ENCODE measurements at regions not wholly inside any gene's neighbourhood (a gene's known extent, or its start where the extent isn't known, plus 50 kb on each side); places are given as distances from the start of the nearest gene placed in this dataset.

GRCh38 chr5:160174780-160175437 lies 54.4 kb upstream of the FABP6 start:
- Histone ChIP-seq H3K79me2 (ENCODE audit: insufficient read depth, low read length) (no peaks in the 10 kb centered on the region), H4K20me1 (ENCODE audit: insufficient read depth) (no peaks in the 10 kb centered on the region), H3K4me3 (replicated peaks in 1 of 2; ENCODE audit: low read depth in 1 of 2, low read length in 2 of 2) (no peak overlapping the region), H3K36me3 (ENCODE audit: control insufficient read depth in 1 of 2, insufficient read depth in 2 of 2, low read length in 2 of 2) (no peaks in the 10 kb centered on the region), H3K9me2 (ENCODE audit: insufficient read depth) (no peaks in the 10 kb centered on the region), H3K4me1 (ENCODE audit: control insufficient read depth in 1 of 2, insufficient read depth in 2 of 2, low read length in 2 of 2) (no peaks in the 10 kb centered on the region), H3K27me3 (ENCODE audit: insufficient read depth, low read length) (no peaks in the 10 kb centered on the region), H2AFZ (ENCODE audit: low read depth, low read length, poor library complexity, severe bottlenecking) (no peak overlapping the region), H3K9me3 (ENCODE audit: control insufficient read depth in 1 of 2, insufficient read depth in 1 of 2, low read depth in 1 of 2, low read length in 2 of 2) (no peaks in the 10 kb centered on the region), H3K9ac (ENCODE audit: low read length) (no peak overlapping the region), H3K4me2 (ENCODE audit: low read length) (no peak overlapping the region), H3K27ac (ENCODE audit: low read depth, low read length) (no peak overlapping the region)
- DNase-seq (ENCODE audit: low read depth, low spot score) (no peak), ATAC-seq (no peak)
- no TSS peak for BruUV-seq (replicated peaks)
- TF ChIP-seq RAD21 (IDR thresholded peaks at IDR 0.05; ENCODE audit: low read depth), result no peak
- TF ChIP-seq REST (IDR thresholded peaks at IDR 0.05; ENCODE audit: low read depth), result no peak
- TF ChIP-seq YY1 (IDR thresholded peaks at IDR 0.05; ENCODE audit: extremely low read depth, insufficient replicate concordance, low read depth, low read length), result no peak
- TF ChIP-seq TCF7L2 (IDR thresholded peaks at IDR 0.05; ENCODE audit: borderline replicate concordance, extremely low read depth, insufficient read depth, insufficient read length), result no peak
- no peak for TF ChIP-seq CBX3 (IDR thresholded peaks at IDR 0.05; ENCODE audit: low read depth)
- TF ChIP-seq FOSL1 (IDR thresholded peaks at IDR 0.05; ENCODE audit: low read depth), result no peak
- TF ChIP-seq JUND (IDR thresholded peaks at IDR 0.05), result no peak
- no peak for TF ChIP-seq CEBPB (IDR thresholded peaks at IDR 0.05; ENCODE audit: low read depth)
- no peak for TF ChIP-seq SP1 (IDR thresholded peaks at IDR 0.05; ENCODE audit: low read depth)
- intact Hi-C loops (cut with micrococcal nuclease), result no loop called here
- CTCF ChIA-PET, result no interaction called here
- RAD21 ChIA-PET (ENCODE audit: low non-redundant PET in 1 of 2, low total read pairs in 2 of 2, uncharacterized antibody in 2 of 2, unreplicated experiment in 2 of 2), result no interaction called here
- POLR2A ChIA-PET, result interaction anchor here (2.2 kb wide), 1 partner anchor 9 kb away, joined by 6 read pairs; no protein-coding TSS in a partner anchor
